Caco-2 (cell line): ENCODE measurements at regions not wholly inside any gene's neighbourhood (a gene's known extent, or its start where the extent isn't known, plus 50 kb on each side); places are given as distances from the start of the nearest gene placed in this dataset.

Experiments used
- BruUV-seq: library from RNA; stranded (reverse); fragments of 400-500 nt; replicated peaks from 2 replicates; lab custom pipeline; 2021; lab: Mats Ljungman, UMichigan
- CTCF ChIA-PET: fragments of 300-600 bp; sonication (Branson Sonifier 250); formaldehyde crosslinking; loops from one replicate; lab custom pipeline; 2022; ENCODE audit warnings: antibody characterized with exemption; lab: Charles Lee
- POLR2A ChIA-PET: fragments of 300-600 bp; sonication (Branson Sonifier 250); formaldehyde crosslinking; loops from one replicate; lab custom pipeline; 2022; ENCODE audit warnings: antibody characterized with exemption; lab: Charles Lee
- DNase-seq, 2 experiments: peaks; one replicate each; pipeline versions ENCODE4 v3.0.0 to v3.0.0-alpha.2; 2020 to 2022
- H3K27me3 ChIP-seq: replicated peaks from 2 replicates; pipeline ENCODE4 v1.6.0; 2011; ENCODE audit warnings: low read length; ENCODE audit not compliant: control insufficient read depth, insufficient read depth
- H3K36me3 ChIP-seq: 2 replicates; pipeline ENCODE4 v1.5.1; 2011; ENCODE audit warnings: low read length; ENCODE audit not compliant: control insufficient read depth, insufficient read depth
- H3K4me1 ChIP-seq: fragments of 250-450 bp; sonication (Bioruptor Pico); 2 replicates; pipeline ENCODE4 v1.5.1; 2020; ENCODE audit warnings: mild to moderate bottlenecking
- H3K4me3 ChIP-seq: 2 replicates; pipeline ENCODE4 v1.5.1; 2011; ENCODE audit warnings: low read depth, mild to moderate bottlenecking, control low read depth, low read length
- H3K9me3 ChIP-seq: fragments of 250-450 bp; sonication (Bioruptor Pico); 2 replicates; pipeline ENCODE4 v1.5.1; 2020; ENCODE audit warnings: mild to moderate bottlenecking, moderate library complexity
- H3K27ac Mint-ChIP-seq: one replicate; pipeline ENCODE4 v1.8.0; 2022; ENCODE audit warnings: mixed read lengths; ENCODE audit not compliant: unreplicated experiment
- H3K27me3 Mint-ChIP-seq: one replicate; pipeline ENCODE4 v1.8.0; 2022; ENCODE audit warnings: mixed read lengths; ENCODE audit not compliant: insufficient read depth, unreplicated experiment
- H3K36me3 Mint-ChIP-seq: one replicate; pipeline ENCODE4 v1.8.0; 2022; ENCODE audit warnings: mild to moderate bottlenecking, mixed read lengths; ENCODE audit not compliant: insufficient read depth, unreplicated experiment
- H3K4me1 Mint-ChIP-seq: one replicate; pipeline ENCODE4 v1.8.0; 2022; ENCODE audit warnings: low read depth, mixed read lengths; ENCODE audit not compliant: unreplicated experiment
- H3K4me3 Mint-ChIP-seq: one replicate; pipeline ENCODE4 v1.8.0; 2022; ENCODE audit warnings: mild to moderate bottlenecking, moderate library complexity, mixed read lengths; ENCODE audit not compliant: unreplicated experiment
- H3K9me3 Mint-ChIP-seq: one replicate; pipeline ENCODE4 v1.8.0; 2022; ENCODE audit warnings: mixed read lengths; ENCODE audit not compliant: unreplicated experiment
- CTCF ChIP-seq, 2 experiments: fragments of 200-600 bp in 1 of 2; IDR thresholded peaks; 1 replicate in 1 of 2; 2 replicates in 1 of 2; pipeline versions ENCODE4 v1.5.1 to v1.8.0; 2011 to 2022; ENCODE audit warnings: antibody characterized with exemption in 1 of 2, control low read depth in 1 of 2, inconsistent platforms in 1 of 2, low read depth in 1 of 2, low read length in 1 of 2, mild to moderate bottlenecking in 1 of 2, moderate library complexity in 1 of 2; ENCODE audit not compliant: insufficient read depth in 1 of 2, severe bottlenecking in 1 of 2, unreplicated experiment in 1 of 2
- intact Hi-C: fragments of 100-400 bp; cut with micrococcal nuclease; formaldehyde crosslinking; loops from one replicate; pipeline ENCODE4 v1.10.0; 2022; ENCODE audit not compliant: unreplicated experiment

- Mint-ChIP-seq H3K9me3 (peaks cover 6% of the 10 kb centered on the region), H3K27ac (no peak overlapping the region), H3K36me3 (no peaks in the 10 kb centered on the region), H3K27me3 (no peaks in the 10 kb centered on the region), H3K4me1 (no peaks in the 10 kb centered on the region), H3K4me3 (no peak overlapping the region)
- Histone ChIP-seq H3K9me3 (no peaks in the 10 kb centered on the region), H3K4me3 (no peak overlapping the region), H3K27me3 (no peaks in the 10 kb centered on the region), H3K4me1 (no peaks in the 10 kb centered on the region), H3K36me3 (no peaks in the 10 kb centered on the region)
- no TSS peak for BruUV-seq
- POLR2A ChIA-PET: interaction anchor here (0.8 kb wide), 1 partner anchor 88 kb away, joined by 3 read pairs; no protein-coding TSS in a partner anchor
- TF ChIP-seq CTCF (IDR thresholded peaks at IDR 0.05; ENCODE audit: insufficient read depth in 1 of 2, low read depth in 1 of 2, low read length in 1 of 2, severe bottlenecking in 1 of 2, unreplicated experiment in 1 of 2): peak; percentile 28 to 71
- peak; percentile 64 to 74 for DNase-seq
- intact Hi-C loops: loop anchor here (1.0 to 5.0 kb wide), 2 partner anchors 72 to 73 kb away; no protein-coding TSS in a partner anchor
- CTCF ChIA-PET: interaction anchor here (1.3 to 2.1 kb wide), 3 partner anchors 71 to 111 kb away, joined by 3 to 10 read pairs (median 9); no protein-coding TSS in a partner anchor
These were observed 74.3 kb upstream of the ARID2 start for GRCh38 chr12:45655186-45655585.

GRCh38 chr12:45655743-45656142 lies 73.8 kb upstream of the ARID2 start:
- POLR2A ChIA-PET: no interaction called here

GRCh38 chr12:45658020-45658419 lies 71.5 kb upstream of the ARID2 start:
- Mint-ChIP-seq H3K9me3 (peaks cover 12% of the 10 kb centered on the region), H3K36me3 (no peaks in the 10 kb centered on the region), H3K27ac (no peak overlapping the region), H3K27me3 (no peaks in the 10 kb centered on the region), H3K4me3 (no peak overlapping the region), H3K4me1 (no peaks in the 10 kb centered on the region)
- no peak for DNase-seq
- intact Hi-C loops: loop anchor here (5.0 kb wide), 1 partner anchor 76 kb away; no protein-coding TSS in a partner anchor
- Histone ChIP-seq H3K36me3 (no peaks in the 10 kb centered on the region), H3K9me3 (no peaks in the 10 kb centered on the region), H3K4me1 (no peaks in the 10 kb centered on the region), H3K4me3 (no peak overlapping the region), H3K27me3 (no peaks in the 10 kb centered on the region)
- ChIA-PET CTCF (no interaction called here), POLR2A (no interaction called here)
- BruUV-seq: no TSS peak
- TF ChIP-seq CTCF (IDR thresholded peaks at IDR 0.05; ENCODE audit: insufficient read depth in 1 of 2, low read depth in 1 of 2, low read length in 1 of 2, severe bottlenecking in 1 of 2, unreplicated experiment in 1 of 2): no peak

More at GRCh38 chr12:45655743-45656142, 73.8 kb upstream of the ARID2 start:
- Histone ChIP-seq H3K4me3 (no peak overlapping the region), H3K9me3 (no peaks in the 10 kb centered on the region), H3K4me1 (no peaks in the 10 kb centered on the region), H3K36me3 (no peaks in the 10 kb centered on the region), H3K27me3 (no peaks in the 10 kb centered on the region)
- Mint-ChIP-seq H3K36me3 (no peaks in the 10 kb centered on the region), H3K4me3 (no peak overlapping the region), H3K9me3 (peaks cover 12% of the 10 kb centered on the region), H3K27me3 (no peaks in the 10 kb centered on the region), H3K27ac (no peak overlapping the region), H3K4me1 (no peaks in the 10 kb centered on the region)
- BruUV-seq: no TSS peak
- intact Hi-C loops: loop anchor here (1.0 to 5.0 kb wide), 2 partner anchors 72 to 73 kb away; no protein-coding TSS in a partner anchor
- CTCF ChIA-PET: interaction anchor here (1.3 to 2.1 kb wide), 3 partner anchors 70 to 112 kb away, joined by 3 to 10 read pairs (median 9); no protein-coding TSS in a partner anchor
- DNase-seq: no peak
- no peak for TF ChIP-seq CTCF (IDR thresholded peaks at IDR 0.05; ENCODE audit: insufficient read depth in 1 of 2, low read depth in 1 of 2, low read length in 1 of 2, severe bottlenecking in 1 of 2, unreplicated experiment in 1 of 2)
